HG03066 (cell line): ENCODE measurements at regions not wholly inside any gene's neighbourhood (a gene's known extent, or its start where the extent isn't known, plus 50 kb on each side); places are given as distances from the start of the nearest gene placed in this dataset.
"Not testable (repeated sequence)": the region's sequence is repeated elsewhere in the genome, so short reads cannot be mapped to it uniquely, and the experiment has no call there.

Source experiments
- ATAC-seq: cut with Tn5 transposase; IDR thresholded peaks from one replicate; pipeline ENCODE4 v1.9.1; 2021; ENCODE audit warnings: low read depth; ENCODE audit not compliant: unreplicated experiment

GRCh38 chr2:171266102-171266501, 105.4 kb upstream of the TLK1 start:
- ATAC-seq: no peak

GRCh38 chr2:171261529-171261928, 100.8 kb upstream of the TLK1 start:
- not testable (repeated sequence) for ATAC-seq

- ATAC-seq: no peak
These were observed 100.1 kb upstream of the TLK1 start for GRCh38 chr2:171260471-171261424.

- ATAC-seq: no peak
These were observed 94.0 kb upstream of the TLK1 start for GRCh38 chr2:171254666-171255065.

- ATAC-seq: no peak
These were observed 93.4 kb upstream of the TLK1 start for GRCh38 chr2:171253900-171254650.

- ATAC-seq: no peak
These were observed 92.6 kb upstream of the TLK1 start for GRCh38 chr2:171253279-171253678.

- ATAC-seq: no peak
These were observed 89.0 kb upstream of the TLK1 start for GRCh38 chr2:171249689-171250088.

- no peak for ATAC-seq
These were observed 87.3 kb upstream of the TLK1 start for GRCh38 chr2:171247741-171248662.

GRCh38 chr2:171244970-171245782, 84.5 kb upstream of the TLK1 start:
- ATAC-seq: no peak

GRCh38 chr2:171244466-171244969, 83.8 kb upstream of the TLK1 start:
- ATAC-seq: no peak

GRCh38 chr2:171241771-171242170, 81.1 kb upstream of the TLK1 start:
- no peak for ATAC-seq

GRCh38 chr2:171238946-171239345, 78.3 kb upstream of the TLK1 start:
- no peak for ATAC-seq

- no peak for ATAC-seq
These were observed 77.2 kb upstream of the TLK1 start for GRCh38 chr2:171237751-171238505.

- ATAC-seq: no peak
These were observed 74.7 kb upstream of the TLK1 start for GRCh38 chr2:171235262-171235881.

- no peak for ATAC-seq
These were observed 69.5 kb upstream of the TLK1 start for GRCh38 chr2:171230176-171230575.

- ATAC-seq: no peak
These were observed 68.1 kb upstream of the TLK1 start for GRCh38 chr2:171228826-171229225.

GRCh38 chr2:171227066-171227782, 66.5 kb upstream of the TLK1 start:
- ATAC-seq: no peak

GRCh38 chr2:171226461-171226860, 65.8 kb upstream of the TLK1 start:
- no peak for ATAC-seq
